HG03175 (cell line): ENCODE measurements at regions not wholly inside any gene's neighbourhood (a gene's known extent, or its start where the extent isn't known, plus 50 kb on each side); places are given as distances from the start of the nearest gene placed in this dataset.

Experiments
- ATAC-seq: cut with Tn5 transposase; IDR thresholded peaks from one replicate; pipeline ENCODE4 v1.9.1; 2021; ENCODE audit warnings: mild to moderate bottlenecking, moderate library complexity; ENCODE audit not compliant: unreplicated experiment

DNA sequence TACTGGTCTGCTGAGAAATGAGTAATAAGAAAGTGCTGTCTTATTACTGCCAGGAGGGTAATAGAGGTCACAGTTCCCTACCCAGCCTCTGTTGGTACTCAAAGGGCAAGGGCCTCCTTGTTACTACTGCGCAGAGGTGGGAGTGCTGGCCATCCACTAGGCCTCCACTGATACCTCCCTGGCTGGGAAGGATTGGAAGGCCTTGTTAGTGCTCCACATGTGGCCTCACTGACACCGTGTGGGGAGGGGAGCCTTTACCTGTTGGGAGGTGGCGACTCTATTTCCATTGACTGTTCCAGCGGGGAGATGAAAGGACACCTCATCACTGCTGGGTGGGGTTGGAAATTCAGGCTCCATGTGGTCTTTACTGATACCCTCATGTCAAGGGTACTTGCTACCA, 57.8 kb upstream of the USP24 start:
- no peak for ATAC-seq
